Chondrocyte (in vitro differentiated cells): ENCODE measurements at regions not wholly inside any gene's neighbourhood (a gene's known extent, or its start where the extent isn't known, plus 50 kb on each side); places are given as distances from the start of the nearest gene placed in this dataset.

Experiments used
- DNase-seq: peaks from one replicate; pipeline ENCODE4 v3.0.0; 2021; ENCODE audit warnings: mixed read lengths, low spot score
- H3K27ac Mint-ChIP-seq: one replicate; pipeline ENCODE4 v1.8.0; 2021; ENCODE audit warnings: mild to moderate bottlenecking, moderate library complexity, mixed read lengths; ENCODE audit not compliant: unreplicated experiment
- H3K27me3 Mint-ChIP-seq: 2 replicates; pipeline ENCODE4 v1.8.0; 2021; ENCODE audit warnings: low read depth, mixed read lengths
- H3K36me3 Mint-ChIP-seq: 2 replicates; pipeline ENCODE4 v1.8.0; 2021; ENCODE audit warnings: low read depth, mixed read lengths
- H3K4me1 Mint-ChIP-seq: 2 replicates; pipeline ENCODE4 v1.8.0; 2021; ENCODE audit warnings: low read depth, mild to moderate bottlenecking, mixed read lengths
- H3K4me3 Mint-ChIP-seq: one replicate; pipeline ENCODE4 v1.8.0; 2021; ENCODE audit warnings: mild to moderate bottlenecking, moderate library complexity, mixed read lengths; ENCODE audit not compliant: unreplicated experiment
- H3K9me3 Mint-ChIP-seq: 2 replicates; pipeline ENCODE4 v1.8.0; 2021; ENCODE audit warnings: low read depth, mixed read lengths
- CTCF ChIP-seq: fragments of 200-600 bp; sonication (generic); IDR thresholded peaks from 2 replicates; pipeline ENCODE4 v1.5.0; 2021; ENCODE audit warnings: antibody characterized with exemption, mild to moderate bottlenecking, moderate library complexity

GRCh38 chr10:18968159-18968558 is 80.4 kb upstream of the MALRD1 start:
- TF ChIP-seq CTCF: no peak
- peaks cover 36% of the 10 kb centered on the region for H3K9me3 Mint-ChIP-seq

GRCh38 chr10:18976696-18977251 is 71.8 kb upstream of the MALRD1 start:
- peaks cover 14% of the 10 kb centered on the region for H3K9me3 Mint-ChIP-seq
- H3K36me3 Mint-ChIP-seq: no peaks in the 10 kb centered on the region
- H3K4me1 Mint-ChIP-seq: no peaks in the 10 kb centered on the region
- no peak for TF ChIP-seq CTCF
- no peak overlapping the region for H3K4me3 Mint-ChIP-seq
- no peak overlapping the region for H3K27ac Mint-ChIP-seq
- no peak for DNase-seq
- H3K27me3 Mint-ChIP-seq: no peaks in the 10 kb centered on the region

More at GRCh38 chr10:18968159-18968558, 80.4 kb upstream of the MALRD1 start:
- Mint-ChIP-seq H3K36me3 (no peaks in the 10 kb centered on the region), H3K4me1 (no peaks in the 10 kb centered on the region), H3K4me3 (no peak overlapping the region), H3K27ac (no peak overlapping the region), H3K27me3 (no peaks in the 10 kb centered on the region)
- DNase-seq: no peak

GRCh38 chr10:18980089-18980629 is 68.4 kb upstream of the MALRD1 start:
- no peaks in the 10 kb centered on the region for H3K27me3 Mint-ChIP-seq
- no peaks in the 10 kb centered on the region for H3K9me3 Mint-ChIP-seq
- H3K4me3 Mint-ChIP-seq: no peak overlapping the region
- no peak for DNase-seq
- no peaks in the 10 kb centered on the region for H3K4me1 Mint-ChIP-seq
- no peaks in the 10 kb centered on the region for H3K36me3 Mint-ChIP-seq
- H3K27ac Mint-ChIP-seq: no peak overlapping the region
- no peak for TF ChIP-seq CTCF

GRCh38 chr10:18984531-18984930 is 64.1 kb upstream of the MALRD1 start:
- Mint-ChIP-seq H3K27ac (no peak overlapping the region), H3K9me3 (peaks cover 17% of the 10 kb centered on the region), H3K27me3 (no peaks in the 10 kb centered on the region)

GRCh38 chr10:18988338-18988737 is 60.3 kb upstream of the MALRD1 start:
- H3K36me3 Mint-ChIP-seq: no peaks in the 10 kb centered on the region
- H3K4me3 Mint-ChIP-seq: no peak overlapping the region
- peaks cover 36% of the 10 kb centered on the region for H3K9me3 Mint-ChIP-seq
- no peaks in the 10 kb centered on the region for H3K4me1 Mint-ChIP-seq
- no peaks in the 10 kb centered on the region for H3K27me3 Mint-ChIP-seq
- H3K27ac Mint-ChIP-seq: no peak overlapping the region
- no peak for TF ChIP-seq CTCF
- no peak for DNase-seq

More at GRCh38 chr10:18984531-18984930, 64.1 kb upstream of the MALRD1 start:
- TF ChIP-seq CTCF: no peak
- H3K36me3 Mint-ChIP-seq: no peaks in the 10 kb centered on the region
- DNase-seq: no peak
- H3K4me1 Mint-ChIP-seq: no peaks in the 10 kb centered on the region
- no peak overlapping the region for H3K4me3 Mint-ChIP-seq
